ENCODE measurements at regions not wholly inside any gene's neighbourhood (a gene's known extent, or its start where the extent isn't known, plus 50 kb on each side); places are given as distances from the start of the nearest gene placed in this dataset.

DNA sequence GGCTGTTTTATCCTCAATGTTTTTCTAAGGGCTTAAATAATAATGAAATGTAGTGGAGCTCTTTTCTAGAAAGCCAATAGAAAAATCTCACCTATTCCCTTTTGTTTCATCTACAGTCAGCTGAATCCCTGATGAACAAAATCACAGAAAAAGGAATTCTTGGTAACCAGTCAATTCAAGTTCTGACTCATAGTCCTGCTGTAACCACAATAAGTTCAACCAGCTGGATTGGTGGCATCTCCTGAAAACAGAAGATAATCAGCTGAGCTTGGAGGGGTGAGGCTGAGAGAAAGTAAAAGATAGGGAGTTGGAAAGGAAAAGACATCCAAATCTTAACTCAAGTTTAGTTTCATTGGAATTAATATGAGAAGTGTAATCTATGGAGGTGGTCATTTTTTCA, 772.1 kb downstream of the CCSER2 start:
- Mint-ChIP-seq H3K4me3 (no peak overlapping the region), H3K4me1 (peaks cover 3% of the 10 kb centered on the region; the same call in 1 of the 3 replicates), H3K36me3 (ENCODE audit: low read depth) (peaks cover 9% of the 10 kb centered on the region; the same call in 2 of the 3 replicates), H3K27ac (no peak overlapping the region), H3K9me3 (peaks cover 73% of the 10 kb centered on the region), H3K27me3 (ENCODE audit: insufficient read depth, low read depth, poor library complexity) (peaks cover 2% of the 10 kb centered on the region)
- no peaks in the 10 kb centered on the region for H3K9me2 ChIP-seq (ENCODE audit: insufficient read depth)
- H3K4me3 ChIP-seq, result no peak overlapping the region
- TF ChIP-seq, protein P1, sequence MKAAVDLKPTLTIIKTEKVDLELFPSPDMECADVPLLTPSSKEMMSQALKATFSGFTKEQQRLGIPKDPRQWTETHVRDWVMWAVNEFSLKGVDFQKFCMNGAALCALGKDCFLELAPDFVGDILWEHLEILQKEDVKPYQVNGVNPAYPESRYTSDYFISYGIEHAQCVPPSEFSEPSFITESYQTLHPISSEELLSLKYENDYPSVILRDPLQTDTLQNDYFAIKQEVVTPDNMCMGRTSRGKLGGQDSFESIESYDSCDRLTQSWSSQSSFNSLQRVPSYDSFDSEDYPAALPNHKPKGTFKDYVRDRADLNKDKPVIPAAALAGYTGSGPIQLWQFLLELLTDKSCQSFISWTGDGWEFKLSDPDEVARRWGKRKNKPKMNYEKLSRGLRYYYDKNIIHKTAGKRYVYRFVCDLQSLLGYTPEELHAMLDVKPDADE (IDR thresholded peaks at IDR 0.05), result no peak
- no peak for TF ChIP-seq ZNF331 (CRISPR knock-in tag; IDR thresholded peaks at IDR 0.05; ENCODE audit: low read depth)
- no peak for TF ChIP-seq EZH2 (IDR thresholded peaks at IDR 0.05; ENCODE audit: low read depth, unreplicated experiment)
- TF ChIP-seq, protein P2, sequence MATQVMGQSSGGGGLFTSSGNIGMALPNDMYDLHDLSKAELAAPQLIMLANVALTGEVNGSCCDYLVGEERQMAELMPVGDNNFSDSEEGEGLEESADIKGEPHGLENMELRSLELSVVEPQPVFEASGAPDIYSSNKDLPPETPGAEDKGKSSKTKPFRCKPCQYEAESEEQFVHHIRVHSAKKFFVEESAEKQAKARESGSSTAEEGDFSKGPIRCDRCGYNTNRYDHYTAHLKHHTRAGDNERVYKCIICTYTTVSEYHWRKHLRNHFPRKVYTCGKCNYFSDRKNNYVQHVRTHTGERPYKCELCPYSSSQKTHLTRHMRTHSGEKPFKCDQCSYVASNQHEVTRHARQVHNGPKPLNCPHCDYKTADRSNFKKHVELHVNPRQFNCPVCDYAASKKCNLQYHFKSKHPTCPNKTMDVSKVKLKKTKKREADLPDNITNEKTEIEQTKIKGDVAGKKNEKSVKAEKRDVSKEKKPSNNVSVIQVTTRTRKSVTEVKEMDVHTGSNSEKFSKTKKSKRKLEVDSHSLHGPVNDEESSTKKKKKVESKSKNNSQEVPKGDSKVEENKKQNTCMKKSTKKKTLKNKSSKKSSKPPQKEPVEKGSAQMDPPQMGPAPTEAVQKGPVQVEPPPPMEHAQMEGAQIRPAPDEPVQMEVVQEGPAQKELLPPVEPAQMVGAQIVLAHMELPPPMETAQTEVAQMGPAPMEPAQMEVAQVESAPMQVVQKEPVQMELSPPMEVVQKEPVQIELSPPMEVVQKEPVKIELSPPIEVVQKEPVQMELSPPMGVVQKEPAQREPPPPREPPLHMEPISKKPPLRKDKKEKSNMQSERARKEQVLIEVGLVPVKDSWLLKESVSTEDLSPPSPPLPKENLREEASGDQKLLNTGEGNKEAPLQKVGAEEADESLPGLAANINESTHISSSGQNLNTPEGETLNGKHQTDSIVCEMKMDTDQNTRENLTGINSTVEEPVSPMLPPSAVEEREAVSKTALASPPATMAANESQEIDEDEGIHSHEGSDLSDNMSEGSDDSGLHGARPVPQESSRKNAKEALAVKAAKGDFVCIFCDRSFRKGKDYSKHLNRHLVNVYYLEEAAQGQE (IDR thresholded peaks at IDR 0.05; ENCODE audit: unreplicated experiment), result no peak
- TF ChIP-seq EZH2phosphoT487 (IDR thresholded peaks at IDR 0.05; ENCODE audit: unreplicated experiment), result no peak
- no peak for TF ChIP-seq POLR2AphosphoS5 (IDR thresholded peaks at IDR 0.05; ENCODE audit: low read depth)
- TF ChIP-seq STAT1 (IDR thresholded peaks at IDR 0.05; ENCODE audit: unreplicated experiment), result no peak
- no peak for TF ChIP-seq CREB1 (CRISPR knock-in tag; IDR thresholded peaks at IDR 0.05; ENCODE audit: low read depth)
- no peak for TF ChIP-seq NANOG (IDR thresholded peaks at IDR 0.05; ENCODE audit: borderline replicate concordance)
- TF ChIP-seq ZNF114 (CRISPR knock-in tag; IDR thresholded peaks at IDR 0.05), result no peak
- TF ChIP-seq, protein P3, sequence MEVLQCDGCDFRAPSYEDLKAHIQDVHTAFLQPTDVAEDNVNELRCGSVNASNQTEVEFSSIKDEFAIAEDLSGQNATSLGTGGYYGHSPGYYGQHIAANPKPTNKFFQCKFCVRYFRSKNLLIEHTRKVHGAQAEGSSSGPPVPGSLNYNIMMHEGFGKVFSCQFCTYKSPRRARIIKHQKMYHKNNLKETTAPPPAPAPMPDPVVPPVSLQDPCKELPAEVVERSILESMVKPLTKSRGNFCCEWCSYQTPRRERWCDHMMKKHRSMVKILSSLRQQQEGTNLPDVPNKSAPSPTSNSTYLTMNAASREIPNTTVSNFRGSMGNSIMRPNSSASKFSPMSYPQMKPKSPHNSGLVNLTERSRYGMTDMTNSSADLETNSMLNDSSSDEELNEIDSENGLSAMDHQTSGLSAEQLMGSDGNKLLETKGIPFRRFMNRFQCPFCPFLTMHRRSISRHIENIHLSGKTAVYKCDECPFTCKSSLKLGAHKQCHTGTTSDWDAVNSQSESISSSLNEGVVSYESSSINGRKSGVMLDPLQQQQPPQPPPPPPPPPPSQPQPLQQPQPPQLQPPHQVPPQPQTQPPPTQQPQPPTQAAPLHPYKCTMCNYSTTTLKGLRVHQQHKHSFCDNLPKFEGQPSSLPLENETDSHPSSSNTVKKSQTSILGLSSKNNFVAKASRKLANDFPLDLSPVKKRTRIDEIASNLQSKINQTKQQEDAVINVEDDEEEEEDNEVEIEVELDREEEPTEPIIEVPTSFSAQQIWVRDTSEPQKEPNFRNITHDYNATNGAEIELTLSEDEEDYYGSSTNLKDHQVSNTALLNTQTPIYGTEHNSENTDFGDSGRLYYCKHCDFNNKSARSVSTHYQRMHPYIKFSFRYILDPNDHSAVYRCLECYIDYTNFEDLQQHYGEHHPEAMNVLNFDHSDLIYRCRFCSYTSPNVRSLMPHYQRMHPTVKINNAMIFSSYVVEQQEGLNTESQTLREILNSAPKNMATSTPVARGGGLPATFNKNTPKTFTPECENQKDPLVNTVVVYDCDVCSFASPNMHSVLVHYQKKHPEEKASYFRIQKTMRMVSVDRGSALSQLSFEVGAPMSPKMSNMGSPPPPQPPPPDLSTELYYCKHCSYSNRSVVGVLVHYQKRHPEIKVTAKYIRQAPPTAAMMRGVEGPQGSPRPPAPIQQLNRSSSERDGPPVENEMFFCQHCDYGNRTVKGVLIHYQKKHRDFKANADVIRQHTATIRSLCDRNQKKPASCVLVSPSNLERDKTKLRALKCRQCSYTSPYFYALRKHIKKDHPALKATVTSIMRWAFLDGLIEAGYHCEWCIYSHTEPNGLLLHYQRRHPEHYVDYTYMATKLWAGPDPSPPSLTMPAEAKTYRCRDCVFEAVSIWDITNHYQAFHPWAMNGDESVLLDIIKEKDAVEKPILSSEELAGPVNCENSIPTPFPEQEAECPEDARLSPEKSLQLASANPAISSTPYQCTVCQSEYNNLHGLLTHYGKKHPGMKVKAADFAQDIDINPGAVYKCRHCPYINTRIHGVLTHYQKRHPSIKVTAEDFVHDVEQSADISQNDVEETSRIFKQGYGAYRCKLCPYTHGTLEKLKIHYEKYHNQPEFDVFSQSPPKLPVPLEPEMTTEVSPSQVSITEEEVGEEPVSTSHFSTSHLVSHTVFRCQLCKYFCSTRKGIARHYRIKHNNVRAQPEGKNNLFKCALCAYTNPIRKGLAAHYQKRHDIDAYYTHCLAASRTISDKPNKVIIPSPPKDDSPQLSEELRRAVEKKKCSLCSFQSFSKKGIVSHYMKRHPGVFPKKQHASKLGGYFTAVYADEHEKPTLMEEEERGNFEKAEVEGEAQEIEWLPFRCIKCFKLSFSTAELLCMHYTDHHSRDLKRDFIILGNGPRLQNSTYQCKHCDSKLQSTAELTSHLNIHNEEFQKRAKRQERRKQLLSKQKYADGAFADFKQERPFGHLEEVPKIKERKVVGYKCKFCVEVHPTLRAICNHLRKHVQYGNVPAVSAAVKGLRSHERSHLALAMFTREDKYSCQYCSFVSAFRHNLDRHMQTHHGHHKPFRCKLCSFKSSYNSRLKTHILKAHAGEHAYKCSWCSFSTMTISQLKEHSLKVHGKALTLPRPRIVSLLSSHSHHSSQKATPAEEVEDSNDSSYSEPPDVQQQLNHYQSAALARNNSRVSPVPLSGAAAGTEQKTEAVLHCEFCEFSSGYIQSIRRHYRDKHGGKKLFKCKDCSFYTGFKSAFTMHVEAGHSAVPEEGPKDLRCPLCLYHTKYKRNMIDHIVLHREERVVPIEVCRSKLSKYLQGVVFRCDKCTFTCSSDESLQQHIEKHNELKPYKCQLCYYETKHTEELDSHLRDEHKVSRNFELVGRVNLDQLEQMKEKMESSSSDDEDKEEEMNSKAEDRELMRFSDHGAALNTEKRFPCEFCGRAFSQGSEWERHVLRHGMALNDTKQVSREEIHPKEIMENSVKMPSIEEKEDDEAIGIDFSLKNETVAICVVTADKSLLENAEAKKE (CRISPR knock-in tag; IDR thresholded peaks at IDR 0.05), result no peak
- no peak for TF ChIP-seq JUNB (IDR thresholded peaks at IDR 0.05; ENCODE audit: unreplicated experiment)
- TF ChIP-seq, protein P4, sequence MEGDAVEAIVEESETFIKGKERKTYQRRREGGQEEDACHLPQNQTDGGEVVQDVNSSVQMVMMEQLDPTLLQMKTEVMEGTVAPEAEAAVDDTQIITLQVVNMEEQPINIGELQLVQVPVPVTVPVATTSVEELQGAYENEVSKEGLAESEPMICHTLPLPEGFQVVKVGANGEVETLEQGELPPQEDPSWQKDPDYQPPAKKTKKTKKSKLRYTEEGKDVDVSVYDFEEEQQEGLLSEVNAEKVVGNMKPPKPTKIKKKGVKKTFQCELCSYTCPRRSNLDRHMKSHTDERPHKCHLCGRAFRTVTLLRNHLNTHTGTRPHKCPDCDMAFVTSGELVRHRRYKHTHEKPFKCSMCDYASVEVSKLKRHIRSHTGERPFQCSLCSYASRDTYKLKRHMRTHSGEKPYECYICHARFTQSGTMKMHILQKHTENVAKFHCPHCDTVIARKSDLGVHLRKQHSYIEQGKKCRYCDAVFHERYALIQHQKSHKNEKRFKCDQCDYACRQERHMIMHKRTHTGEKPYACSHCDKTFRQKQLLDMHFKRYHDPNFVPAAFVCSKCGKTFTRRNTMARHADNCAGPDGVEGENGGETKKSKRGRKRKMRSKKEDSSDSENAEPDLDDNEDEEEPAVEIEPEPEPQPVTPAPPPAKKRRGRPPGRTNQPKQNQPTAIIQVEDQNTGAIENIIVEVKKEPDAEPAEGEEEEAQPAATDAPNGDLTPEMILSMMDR (conservative IDR thresholded peaks at IDR 0.05; ENCODE audit: low read depth in 2 of 2), result no peak
- H3K27me3 ChIP-seq (ENCODE audit: insufficient read depth), result no peaks in the 10 kb centered on the region
- ATAC-seq (no peak), DNase-seq (ENCODE audit: low spot score) (no peak)
- no peaks in the 10 kb centered on the region for H3F3A ChIP-seq (replicated peaks; ENCODE audit: low read depth)
- H3K4me1 ChIP-seq (ENCODE audit: insufficient read depth), result no peaks in the 10 kb centered on the region
- no peak overlapping the region for H3K4me2 ChIP-seq
- no peaks in the 10 kb centered on the region for H3K79me2 ChIP-seq (replicated peaks; ENCODE audit: insufficient read depth)
- H2AFZ ChIP-seq, result no peak overlapping the region
- H3K36me3 ChIP-seq (ENCODE audit: insufficient read depth), result no peaks in the 10 kb centered on the region
- H4K20me1 ChIP-seq (replicated peaks; ENCODE audit: insufficient read depth), result no peaks in the 10 kb centered on the region
- H3K27ac ChIP-seq (ENCODE audit: low read depth), result no peak overlapping the region

Measured in GM23338 (cell line).